ENCODE measurements at regions not wholly inside any gene's neighbourhood (a gene's known extent, or its start where the extent isn't known, plus 50 kb on each side); places are given as distances from the start of the nearest gene placed in this dataset.

DNA sequence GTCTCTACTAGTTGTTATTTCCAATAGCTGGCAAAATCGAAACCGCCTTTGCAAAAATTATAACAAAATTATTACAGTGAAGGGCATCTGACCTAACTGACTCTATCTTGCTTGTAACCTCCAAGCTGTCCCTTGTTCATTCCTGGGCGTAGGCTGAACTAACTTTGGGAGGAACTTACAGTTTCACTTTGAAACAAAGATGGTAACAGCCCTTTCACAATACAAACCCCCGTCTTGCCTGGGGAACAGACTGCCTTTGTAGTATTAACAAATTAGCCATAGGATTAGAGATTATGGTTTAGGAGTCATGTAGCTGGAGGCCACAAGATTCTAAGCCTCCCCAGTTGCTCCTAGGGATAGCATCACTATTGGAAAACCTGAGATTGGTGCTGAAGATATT lies 131.6 kb upstream of the HSD17B12 start:
- TF ChIP-seq EZH2 (IDR thresholded peaks at IDR 0.05; ENCODE audit: borderline replicate concordance, insufficient read depth, low read length, poor library complexity, severe bottlenecking), result no peak
- TF ChIP-seq RAD21 (conservative IDR thresholded peaks at IDR 0.05), result no peak
- TF ChIP-seq SMC3 (conservative IDR thresholded peaks at IDR 0.05; ENCODE audit: poor library complexity), result no peak
- no peak for TF ChIP-seq POLR2AphosphoS5 (IDR thresholded peaks at IDR 0.05)
- no peak for TF ChIP-seq EP300 (conservative IDR thresholded peaks at IDR 0.05; ENCODE audit: poor library complexity, severe bottlenecking)
- no peak for TF ChIP-seq MXI1 (conservative IDR thresholded peaks at IDR 0.05; ENCODE audit: poor library complexity, severe bottlenecking)
- TF ChIP-seq, protein P1, sequence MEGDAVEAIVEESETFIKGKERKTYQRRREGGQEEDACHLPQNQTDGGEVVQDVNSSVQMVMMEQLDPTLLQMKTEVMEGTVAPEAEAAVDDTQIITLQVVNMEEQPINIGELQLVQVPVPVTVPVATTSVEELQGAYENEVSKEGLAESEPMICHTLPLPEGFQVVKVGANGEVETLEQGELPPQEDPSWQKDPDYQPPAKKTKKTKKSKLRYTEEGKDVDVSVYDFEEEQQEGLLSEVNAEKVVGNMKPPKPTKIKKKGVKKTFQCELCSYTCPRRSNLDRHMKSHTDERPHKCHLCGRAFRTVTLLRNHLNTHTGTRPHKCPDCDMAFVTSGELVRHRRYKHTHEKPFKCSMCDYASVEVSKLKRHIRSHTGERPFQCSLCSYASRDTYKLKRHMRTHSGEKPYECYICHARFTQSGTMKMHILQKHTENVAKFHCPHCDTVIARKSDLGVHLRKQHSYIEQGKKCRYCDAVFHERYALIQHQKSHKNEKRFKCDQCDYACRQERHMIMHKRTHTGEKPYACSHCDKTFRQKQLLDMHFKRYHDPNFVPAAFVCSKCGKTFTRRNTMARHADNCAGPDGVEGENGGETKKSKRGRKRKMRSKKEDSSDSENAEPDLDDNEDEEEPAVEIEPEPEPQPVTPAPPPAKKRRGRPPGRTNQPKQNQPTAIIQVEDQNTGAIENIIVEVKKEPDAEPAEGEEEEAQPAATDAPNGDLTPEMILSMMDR (IDR thresholded peaks at IDR 0.05; ENCODE audit: poor library complexity, severe bottlenecking), result no peak
- H3K9ac ChIP-seq (ENCODE audit: low read length), result no peak overlapping the region
- no peaks in the 10 kb centered on the region for H3K27me3 ChIP-seq (ENCODE audit: insufficient read depth, low read depth, low read length)

DNA sequence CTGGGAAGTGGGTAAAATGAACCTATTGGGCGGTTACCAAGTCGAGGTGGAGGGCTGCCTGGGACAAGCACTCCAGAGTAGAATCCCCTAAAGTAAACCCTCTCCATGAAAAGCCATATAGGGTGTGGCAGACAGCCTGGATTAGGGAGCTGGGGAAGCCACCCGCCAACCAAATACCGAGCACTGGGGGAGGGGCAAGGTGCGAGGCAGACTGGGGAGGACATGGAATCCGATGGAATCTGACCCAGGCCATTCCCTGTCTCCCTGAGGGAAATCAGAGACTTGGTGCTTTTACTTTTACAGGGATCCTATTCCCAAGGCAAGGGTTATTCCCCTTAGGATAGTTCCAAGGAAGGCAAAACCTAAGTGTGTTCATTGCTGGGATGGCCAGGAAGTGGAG lies 130.9 kb upstream of the HSD17B12 start:
- H3K4me2 ChIP-seq (ENCODE audit: low read length), result no peak overlapping the region
- H4K20me1 ChIP-seq (ENCODE audit: insufficient read depth), result no peaks in the 10 kb centered on the region
- TF ChIP-seq EZH2 (IDR thresholded peaks at IDR 0.05; ENCODE audit: borderline replicate concordance, insufficient read depth, low read length, poor library complexity, severe bottlenecking) (no peak), POLR2AphosphoS5 (IDR thresholded peaks at IDR 0.05) (no peak), EP300 (conservative IDR thresholded peaks at IDR 0.05; ENCODE audit: poor library complexity, severe bottlenecking) (no peak), MXI1 (conservative IDR thresholded peaks at IDR 0.05; ENCODE audit: poor library complexity, severe bottlenecking) (no peak), TAF1 (IDR thresholded peaks at IDR 0.05; ENCODE audit: low read depth) (no peak), RAD21 (conservative IDR thresholded peaks at IDR 0.05) (no peak), SMC3 (conservative IDR thresholded peaks at IDR 0.05; ENCODE audit: poor library complexity) (no peak)
- TF ChIP-seq, protein P2, sequence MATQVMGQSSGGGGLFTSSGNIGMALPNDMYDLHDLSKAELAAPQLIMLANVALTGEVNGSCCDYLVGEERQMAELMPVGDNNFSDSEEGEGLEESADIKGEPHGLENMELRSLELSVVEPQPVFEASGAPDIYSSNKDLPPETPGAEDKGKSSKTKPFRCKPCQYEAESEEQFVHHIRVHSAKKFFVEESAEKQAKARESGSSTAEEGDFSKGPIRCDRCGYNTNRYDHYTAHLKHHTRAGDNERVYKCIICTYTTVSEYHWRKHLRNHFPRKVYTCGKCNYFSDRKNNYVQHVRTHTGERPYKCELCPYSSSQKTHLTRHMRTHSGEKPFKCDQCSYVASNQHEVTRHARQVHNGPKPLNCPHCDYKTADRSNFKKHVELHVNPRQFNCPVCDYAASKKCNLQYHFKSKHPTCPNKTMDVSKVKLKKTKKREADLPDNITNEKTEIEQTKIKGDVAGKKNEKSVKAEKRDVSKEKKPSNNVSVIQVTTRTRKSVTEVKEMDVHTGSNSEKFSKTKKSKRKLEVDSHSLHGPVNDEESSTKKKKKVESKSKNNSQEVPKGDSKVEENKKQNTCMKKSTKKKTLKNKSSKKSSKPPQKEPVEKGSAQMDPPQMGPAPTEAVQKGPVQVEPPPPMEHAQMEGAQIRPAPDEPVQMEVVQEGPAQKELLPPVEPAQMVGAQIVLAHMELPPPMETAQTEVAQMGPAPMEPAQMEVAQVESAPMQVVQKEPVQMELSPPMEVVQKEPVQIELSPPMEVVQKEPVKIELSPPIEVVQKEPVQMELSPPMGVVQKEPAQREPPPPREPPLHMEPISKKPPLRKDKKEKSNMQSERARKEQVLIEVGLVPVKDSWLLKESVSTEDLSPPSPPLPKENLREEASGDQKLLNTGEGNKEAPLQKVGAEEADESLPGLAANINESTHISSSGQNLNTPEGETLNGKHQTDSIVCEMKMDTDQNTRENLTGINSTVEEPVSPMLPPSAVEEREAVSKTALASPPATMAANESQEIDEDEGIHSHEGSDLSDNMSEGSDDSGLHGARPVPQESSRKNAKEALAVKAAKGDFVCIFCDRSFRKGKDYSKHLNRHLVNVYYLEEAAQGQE (IDR thresholded peaks at IDR 0.05; ENCODE audit: borderline replicate concordance), result no peak
- TF ChIP-seq, protein P1 (IDR thresholded peaks at IDR 0.05; ENCODE audit: poor library complexity, severe bottlenecking), result no peak
- H3K36me3 ChIP-seq (ENCODE audit: insufficient read depth, low read length), result no peaks in the 10 kb centered on the region
- H3K9me3 ChIP-seq (ENCODE audit: low read length), result no peaks in the 10 kb centered on the region
- peaks cover 4% of the 10 kb centered on the region for H3F3A ChIP-seq (ENCODE audit: insufficient read depth, low read length, poor library complexity, severe bottlenecking)
- no peak overlapping the region for H3K27ac ChIP-seq (ENCODE audit: low read length)
- no peaks in the 10 kb centered on the region for H3K9me2 ChIP-seq (ENCODE audit: insufficient read depth, low read length)
- H3K79me2 ChIP-seq (replicated peaks; ENCODE audit: insufficient read depth, low read length), result no peaks in the 10 kb centered on the region
- H3K4me3 ChIP-seq (ENCODE audit: low read length), result no peak overlapping the region
- no peaks in the 10 kb centered on the region for H3K27me3 ChIP-seq (ENCODE audit: insufficient read depth, low read depth, low read length)
- no peak overlapping the region for H3K9ac ChIP-seq (ENCODE audit: low read length)
- H2AFZ ChIP-seq (ENCODE audit: low read depth, low read length), result no peak overlapping the region

More for the DNA sequence above, 131.6 kb upstream of the HSD17B12 start:
- no peaks in the 10 kb centered on the region for H3K36me3 ChIP-seq (ENCODE audit: insufficient read depth, low read length)
- H3K27ac ChIP-seq (ENCODE audit: low read length), result no peak overlapping the region
- no peaks in the 10 kb centered on the region for H3K79me2 ChIP-seq (replicated peaks; ENCODE audit: insufficient read depth, low read length)
- no peaks in the 10 kb centered on the region for H4K20me1 ChIP-seq (ENCODE audit: insufficient read depth)
- H3K4me2 ChIP-seq (ENCODE audit: low read length), result no peak overlapping the region
- no peak overlapping the region for H3K4me3 ChIP-seq (ENCODE audit: low read length)
- no peaks in the 10 kb centered on the region for H3F3A ChIP-seq (ENCODE audit: insufficient read depth, low read length, poor library complexity, severe bottlenecking)
- no peaks in the 10 kb centered on the region for H3K9me3 ChIP-seq (ENCODE audit: low read length)
- no peaks in the 10 kb centered on the region for H3K9me2 ChIP-seq (ENCODE audit: insufficient read depth, low read length)
- no peak overlapping the region for H2AFZ ChIP-seq (ENCODE audit: low read depth, low read length)
